Stimulated activated CD4-positive, alpha-beta T cell treated with anti-CD3 and anti-CD28 coated beads, Interleukin-12 subunit alpha, Interleukin-12 subunit beta, amount 100 ng/mL, for 48 hours (primary cell): ENCODE measurements at regions not wholly inside any gene's neighbourhood (a gene's known extent, or its start where the extent isn't known, plus 50 kb on each side); places are given as distances from the start of the nearest gene placed in this dataset.

Experiments
- DNase-seq, 3 donors: peaks; one replicate each; pipeline ENCODE4 v3.0.0-alpha.2; 2020; ENCODE audit warnings: low read depth in 2 of 3, low spot score in 1 of 3

GRCh38 chr9:95757439-95757838, 118.1 kb upstream of the ERCC6L2 start:
- no peak for DNase-seq

GRCh38 chr9:95756986-95757385, 118.5 kb upstream of the ERCC6L2 start:
- no peak for DNase-seq

DNA sequence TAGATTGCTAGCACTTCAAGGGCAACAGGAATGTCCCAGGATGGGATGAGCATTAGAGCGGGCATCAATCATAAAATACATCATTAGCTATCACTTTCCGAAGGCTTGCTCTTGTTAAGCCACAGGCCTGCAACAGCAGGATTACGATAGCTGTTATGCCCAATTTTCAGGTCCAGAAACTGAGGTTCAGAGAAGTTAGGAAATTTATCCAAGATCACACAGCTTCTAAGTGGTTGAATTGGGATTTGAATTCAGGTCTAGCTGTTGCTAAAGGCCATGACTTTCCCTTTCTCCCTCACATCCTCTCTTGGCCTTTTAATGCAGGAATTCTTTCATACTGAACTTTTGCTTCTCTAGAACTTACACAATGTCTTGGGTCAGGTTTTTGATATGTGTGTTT, 119.4 kb upstream of the ERCC6L2 start:
- DNase-seq = no peak

DNA sequence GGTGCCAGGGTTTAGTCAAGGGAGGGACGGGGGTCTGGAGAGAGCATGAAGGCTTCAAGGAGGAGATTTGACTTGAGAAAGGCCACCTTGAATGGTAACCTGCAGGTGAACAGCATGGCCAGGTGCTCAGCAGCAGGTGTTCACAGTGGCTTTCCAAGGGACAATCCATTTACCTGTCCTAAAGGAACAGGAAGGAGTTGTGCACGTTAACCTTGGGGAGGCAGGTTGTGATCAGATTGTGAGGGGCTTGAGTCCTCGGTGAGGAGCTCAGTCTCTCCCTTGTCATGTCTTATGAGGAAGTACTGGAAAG, 120.1 kb upstream of the ERCC6L2 start:
- DNase-seq = no peak

DNA sequence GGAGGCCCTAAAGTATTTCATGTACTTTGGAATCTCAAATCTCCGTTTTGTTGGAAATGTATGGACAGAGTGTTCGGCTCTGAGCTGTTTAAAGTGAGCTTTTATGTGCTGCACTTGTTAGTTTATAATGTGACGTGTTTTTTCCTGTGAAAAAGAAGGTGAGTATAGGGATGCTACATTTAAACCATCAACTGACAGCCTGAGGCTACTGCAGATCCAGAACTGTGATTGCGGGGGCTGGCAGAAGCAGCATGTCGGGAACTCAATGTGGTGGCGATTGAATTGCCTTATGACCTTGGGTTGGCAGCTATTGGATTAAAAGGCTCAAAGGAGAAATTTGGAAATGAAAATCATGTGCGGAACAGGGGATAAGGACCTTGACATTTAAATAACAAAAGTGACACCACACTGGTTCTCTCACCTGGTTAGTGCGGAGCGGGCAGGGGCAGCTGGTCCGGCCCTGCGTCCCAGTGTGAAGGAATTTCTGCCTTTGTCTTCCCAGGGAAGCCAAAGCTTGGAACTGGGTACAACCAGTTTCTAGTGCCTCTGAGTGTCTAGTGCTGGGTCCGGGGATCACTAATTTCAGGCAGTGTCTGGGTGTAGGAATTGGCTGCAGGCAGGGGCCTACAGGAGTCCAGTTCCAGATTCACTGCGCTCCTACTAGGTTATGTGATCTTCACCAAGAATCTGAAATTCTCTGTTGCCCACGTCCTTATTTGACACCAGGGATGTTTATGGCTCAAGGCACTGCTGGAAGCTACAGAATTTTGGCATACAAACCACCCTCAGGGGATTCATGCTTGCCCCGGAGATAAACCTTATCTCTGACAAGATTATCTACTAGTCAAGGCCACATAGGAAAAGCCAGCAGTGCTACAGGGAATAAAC, 120.7 kb upstream of the ERCC6L2 start:
- no peak for DNase-seq

DNA sequence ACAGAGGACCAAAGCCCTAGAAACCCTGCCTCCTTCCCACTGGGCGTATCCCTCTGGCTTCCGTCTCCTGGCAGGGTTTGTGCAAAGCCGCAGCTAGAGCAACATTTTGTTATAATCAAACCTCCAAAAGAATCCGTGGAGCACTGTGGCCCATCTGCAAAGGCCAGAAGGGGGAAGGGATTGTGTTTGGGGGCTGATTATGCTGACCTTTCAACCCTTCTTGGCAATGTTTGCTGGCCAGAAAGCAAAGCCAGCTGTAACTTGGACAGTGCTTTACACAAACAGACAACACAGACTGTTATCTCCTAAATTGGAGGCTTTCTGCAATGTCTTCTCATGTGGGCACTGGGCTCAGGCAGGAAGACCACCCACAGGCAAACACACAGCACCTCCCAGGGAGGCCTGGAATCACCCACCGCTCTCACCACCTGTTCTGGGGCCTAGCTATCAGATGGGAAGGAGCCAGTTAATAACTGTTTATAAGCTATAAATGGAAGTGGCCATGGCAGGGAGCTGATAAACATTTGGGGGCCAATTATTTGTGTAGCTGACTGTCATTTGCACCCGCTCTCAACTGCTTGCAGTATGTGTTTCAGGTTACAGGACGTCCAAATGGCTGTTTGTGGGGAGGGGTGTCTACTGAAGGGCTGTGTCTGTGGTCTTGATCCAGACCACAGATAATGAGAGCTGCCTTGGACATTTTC, 121.6 kb upstream of the ERCC6L2 start:
- no peak for DNase-seq

GRCh38 chr9:95752129-95752731, 123.3 kb upstream of the ERCC6L2 start:
- DNase-seq = no peak

DNA sequence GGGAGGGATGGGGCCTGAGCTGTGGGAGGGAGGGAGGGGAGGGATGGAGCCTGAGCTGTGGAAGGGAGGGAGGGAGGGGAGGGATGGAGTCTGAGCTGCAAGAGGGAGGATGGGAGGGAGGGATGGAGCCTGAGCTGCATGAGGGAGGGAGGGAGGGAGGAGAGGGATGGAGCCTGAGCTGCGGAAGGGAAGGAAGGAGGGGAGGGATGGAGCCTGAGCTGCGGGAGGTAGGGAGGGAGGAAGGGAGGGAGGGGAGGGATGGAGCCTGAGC, 124.0 kb upstream of the ERCC6L2 start:
- no peak for DNase-seq

GRCh38 chr9:95750725-95751519, 124.6 kb upstream of the ERCC6L2 start:
- peak; percentile 4 to 25 (median 6) for DNase-seq

DNA sequence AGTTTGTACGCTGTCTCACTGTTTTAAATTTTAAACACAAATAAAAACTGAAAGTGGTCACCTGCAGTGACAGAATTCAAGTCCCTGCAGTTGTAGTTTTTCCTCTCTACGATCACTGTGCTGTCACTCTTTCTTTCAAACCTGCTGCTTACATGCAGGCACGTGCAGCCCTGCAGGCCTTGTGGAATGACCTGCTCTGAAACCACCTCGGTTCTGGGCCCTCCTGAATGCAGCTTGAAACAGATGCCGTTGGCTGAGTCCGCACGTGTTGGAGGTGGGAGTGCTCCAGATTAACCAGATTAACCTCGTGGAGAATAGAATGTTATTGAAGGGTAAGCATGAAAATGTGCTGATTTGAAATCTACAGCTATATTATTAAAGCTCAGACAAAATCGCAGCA, 126.0 kb upstream of the ERCC6L2 start:
- DNase-seq = no peak

- DNase-seq = no peak
Measured at GRCh38 chr9:95746408-95747180, 128.9 kb upstream of the ERCC6L2 start.

DNA sequence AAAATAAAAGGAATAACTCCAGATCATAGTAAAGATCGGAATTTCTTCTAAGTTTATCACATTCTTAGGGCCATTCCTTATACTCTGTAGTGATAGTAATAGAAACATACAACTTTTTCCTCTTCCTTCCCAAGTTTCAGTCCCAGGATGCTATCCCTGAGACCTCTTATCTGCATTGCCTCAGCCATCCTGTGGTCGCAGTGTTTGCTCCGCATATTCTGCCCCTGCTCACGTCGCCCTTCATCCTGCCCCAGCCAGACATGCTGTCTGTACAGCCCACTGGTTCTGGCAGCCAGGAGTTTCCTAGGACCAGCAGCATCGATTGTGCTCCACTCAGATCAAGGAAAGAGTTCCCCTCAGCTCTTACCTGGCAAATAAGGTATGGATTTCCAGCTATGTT, 132.7 kb upstream of the ERCC6L2 start:
- DNase-seq = no peak

DNA sequence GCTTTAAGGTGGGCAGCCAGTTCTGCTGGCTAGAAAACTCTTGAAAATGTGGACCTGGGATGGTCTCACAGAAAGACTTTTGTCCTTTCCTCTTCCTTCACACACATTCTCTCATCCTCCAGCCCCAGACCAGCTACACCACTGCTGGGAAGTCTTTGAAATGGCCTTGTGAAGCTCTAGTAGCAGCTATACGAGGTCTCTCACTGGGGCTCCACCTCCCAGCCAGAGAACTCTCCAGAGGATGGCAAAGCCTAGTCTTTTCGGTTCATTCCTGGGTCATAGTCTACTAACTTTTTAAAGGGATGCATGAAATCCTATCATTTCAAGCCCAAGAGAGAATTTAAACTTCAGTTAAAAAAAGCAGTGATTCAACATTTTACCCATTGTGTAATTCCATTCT, 133.9 kb upstream of the ERCC6L2 start:
- no peak for DNase-seq

DNA sequence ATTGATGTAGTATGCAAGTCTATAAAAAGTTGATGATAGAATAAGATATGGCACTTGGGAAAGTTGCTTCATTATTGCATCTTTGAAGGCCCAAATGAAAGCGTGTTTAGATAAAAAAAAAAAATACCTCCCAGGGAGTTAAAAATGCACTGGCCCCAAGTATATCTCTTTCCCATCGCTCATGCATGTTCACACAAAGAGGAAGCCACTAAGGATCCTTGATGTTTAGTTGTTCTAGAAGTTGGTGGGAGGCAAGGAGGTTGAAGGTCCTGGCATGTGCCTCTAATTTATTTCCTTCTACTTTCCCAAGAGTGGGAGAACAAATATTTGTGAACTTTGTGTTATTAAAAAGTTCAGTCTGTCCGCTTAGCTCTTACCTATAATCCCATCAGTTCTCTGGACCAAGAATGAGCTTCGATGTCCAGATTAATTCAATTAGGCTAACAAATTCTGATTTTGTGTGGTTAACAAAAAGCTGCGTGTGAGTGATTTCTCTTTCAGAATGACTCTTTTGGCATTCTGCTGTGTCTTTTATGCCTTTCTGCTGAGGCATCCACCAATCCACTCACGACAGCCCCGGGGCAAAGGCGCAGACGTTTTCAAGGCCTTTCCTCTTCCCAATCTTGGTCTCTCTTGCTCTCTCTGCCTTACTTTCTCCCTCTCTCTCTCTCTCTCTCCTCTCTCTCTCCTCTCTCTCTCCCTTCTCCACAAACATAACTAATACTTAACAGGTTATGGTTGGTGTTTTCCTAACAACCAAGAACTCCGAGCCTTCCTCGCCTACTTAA, 135.1 kb upstream of the ERCC6L2 start:
- DNase-seq = no peak

- DNase-seq = no peak
Measured at GRCh38 chr9:95738438-95738837, 137.1 kb upstream of the ERCC6L2 start.

- no peak for DNase-seq
Measured at GRCh38 chr9:95736891-95737522, 138.5 kb upstream of the ERCC6L2 start.

DNA sequence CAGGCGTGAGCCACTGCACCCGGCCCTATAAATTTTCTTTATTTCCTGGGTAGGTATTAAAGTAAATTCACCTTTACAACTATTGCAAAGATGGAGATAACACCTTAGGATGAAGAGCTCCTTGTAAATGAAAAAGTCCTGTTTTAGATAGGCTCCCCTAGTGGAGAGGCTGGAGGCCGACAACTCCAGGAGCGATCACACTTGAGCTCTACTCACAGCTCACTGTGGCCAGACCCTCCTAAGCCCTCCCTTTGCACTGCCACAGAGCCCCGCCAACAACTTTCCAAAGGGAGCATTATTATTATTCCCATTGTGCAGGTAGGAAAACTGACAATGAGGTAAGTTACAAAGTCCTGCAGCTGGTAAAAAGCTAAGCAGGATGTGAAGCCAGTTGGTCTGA, 139.1 kb upstream of the ERCC6L2 start:
- DNase-seq = no peak

- DNase-seq = no peak
Measured at GRCh38 chr9:95735701-95736100, 139.8 kb upstream of the ERCC6L2 start.

DNA sequence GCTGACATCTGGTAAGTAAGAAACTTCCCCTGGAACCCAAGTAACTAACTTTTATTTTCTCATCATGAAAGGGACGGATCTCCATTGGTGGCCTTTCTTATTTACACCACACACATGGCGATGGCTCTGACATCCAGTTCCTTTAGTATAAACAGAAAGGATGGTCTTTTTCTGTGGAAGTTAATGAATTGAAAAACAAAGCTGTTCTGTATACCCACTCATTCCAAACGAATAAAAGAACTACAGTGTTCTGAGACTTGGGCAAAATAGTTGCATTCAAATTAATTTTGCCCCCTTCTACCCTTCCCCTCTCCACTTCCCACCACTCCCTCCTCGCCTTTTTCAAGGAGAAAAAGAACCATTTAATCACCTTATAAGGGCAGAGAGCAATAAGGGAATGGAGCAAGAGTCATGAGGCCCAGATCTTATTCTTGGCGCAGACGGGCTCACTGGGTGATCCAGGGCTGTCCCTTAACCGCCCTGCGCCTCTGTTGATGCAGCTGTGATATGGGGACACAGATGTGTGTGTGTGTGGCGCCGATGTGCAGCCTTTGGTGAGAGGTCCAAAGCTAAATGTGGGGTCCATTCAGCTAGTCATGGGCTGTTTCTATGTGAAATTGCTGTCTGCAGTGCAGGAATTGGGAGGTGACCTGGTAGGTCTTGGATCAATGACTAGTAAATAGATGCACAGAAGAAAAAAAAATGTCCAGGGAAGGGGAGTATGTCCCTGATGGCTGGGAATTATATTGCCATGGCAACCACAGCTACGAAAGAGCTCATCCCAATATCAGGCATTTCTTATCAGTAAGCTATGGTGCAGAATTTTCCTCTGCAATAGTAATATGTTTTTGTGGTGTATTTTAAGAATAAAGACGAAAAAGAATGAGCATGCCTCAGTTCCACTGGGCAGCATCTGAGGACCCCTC, 141.5 kb upstream of the ERCC6L2 start:
- DNase-seq = no peak
